CD14-positive monocyte (primary cell): ENCODE measurements at regions not wholly inside any gene's neighbourhood (a gene's known extent, or its start where the extent isn't known, plus 50 kb on each side); places are given as distances from the start of the nearest gene placed in this dataset.

Source experiments
- DNase-seq, 3 donors: peaks; one replicate each; pipeline ENCODE4 v3.0.0-alpha.2; 2011 to 2022
- H2AFZ ChIP-seq: 2 replicates; pipeline ENCODE4 v1.6.0; 2012; ENCODE audit warnings: mild to moderate bottlenecking, low read depth, low read length, inconsistent platforms; ENCODE audit not compliant: insufficient read depth, poor library complexity, severe bottlenecking
- H3K27ac ChIP-seq, 2 donors: 1 replicate in 1 of 2; 2 replicates in 1 of 2; pipeline ENCODE4 v1.5.1; 2012 to 2013; ENCODE audit warnings: low read length in 2 of 2, control low read depth in 1 of 2, inconsistent platforms in 1 of 2, low read depth in 1 of 2, mild to moderate bottlenecking in 1 of 2
- H3K27me3 ChIP-seq, 2 donors: one replicate each; pipeline versions ENCODE4 v1.6.0 to v1.6.1; 2011 to 2013; ENCODE audit warnings: low read length in 2 of 2; ENCODE audit not compliant: control insufficient read depth in 2 of 2, insufficient read depth in 2 of 2
- H3K36me3 ChIP-seq, 2 donors: replicated peaks in 1 of 2; 1 replicate in 1 of 2; 2 replicates in 1 of 2; pipeline versions ENCODE4 v1.5.1 to v1.6.1; 2012 to 2013; ENCODE audit warnings: low read length in 2 of 2, control low read depth in 1 of 2, inconsistent platforms in 1 of 2, mild to moderate bottlenecking in 1 of 2; ENCODE audit not compliant: insufficient read depth in 2 of 2, control insufficient read depth in 1 of 2
- H3K4me1 ChIP-seq, 2 donors: 1 replicate in 1 of 2; 2 replicates in 1 of 2; pipeline versions ENCODE4 v1.5.1 to v1.6.1; 2012 to 2013; ENCODE audit warnings: low read length in 2 of 2, control low read depth in 1 of 2, inconsistent platforms in 1 of 2, mild to moderate bottlenecking in 1 of 2, moderate library complexity in 1 of 2; ENCODE audit not compliant: insufficient read depth in 2 of 2, control insufficient read depth in 1 of 2
- H3K4me2 ChIP-seq: replicated peaks from 2 replicates; pipeline ENCODE3; 2012; ENCODE audit warnings: low read length, moderate library complexity, mild to moderate bottlenecking; ENCODE audit not compliant: poor library complexity, severe bottlenecking; ENCODE audit errors: extremely low read depth
- H3K4me3 ChIP-seq, 3 experiments: fragments of 200-600 bp in 1 of 3; sonication (generic) in 1 of 3; replicated peaks in 1 of 3; 1 replicate in 2 of 3; 2 replicates in 1 of 3; pipeline ENCODE4 v1.5.1; 2011 to 2013; ENCODE audit warnings: low read length in 3 of 3, mild to moderate bottlenecking in 3 of 3, control low read depth in 2 of 3, low read depth in 2 of 3, inconsistent platforms in 1 of 3, moderate library complexity in 1 of 3
- H3K79me2 ChIP-seq: 2 replicates; pipeline ENCODE4 v1.6.0; 2012; ENCODE audit warnings: mild to moderate bottlenecking, control low read depth, inconsistent platforms, low read length, moderate library complexity; ENCODE audit not compliant: insufficient read depth
- H3K9ac ChIP-seq: 2 replicates; pipeline ENCODE4 v1.6.0; 2017; ENCODE audit warnings: low read length, mild to moderate bottlenecking; ENCODE audit not compliant: insufficient read depth, poor library complexity, severe bottlenecking
- H3K9me3 ChIP-seq, 2 donors: replicated peaks in 1 of 2; 1 replicate in 1 of 2; 2 replicates in 1 of 2; pipeline versions ENCODE4 v1.5.1 to v1.6.1; 2012 to 2013; ENCODE audit warnings: low read length in 2 of 2, control low read depth in 1 of 2; ENCODE audit not compliant: control insufficient read depth in 1 of 2, insufficient read depth in 1 of 2
- H4K20me1 ChIP-seq: 2 replicates; pipeline ENCODE4 v1.6.0; 2012; ENCODE audit warnings: mild to moderate bottlenecking, low read length, control low read depth, moderate library complexity; ENCODE audit not compliant: insufficient read depth
- H3K27ac Mint-ChIP-seq, 7 donors: one replicate each; pipeline ENCODE4 v1.8.0; 2020; ENCODE audit warnings: mild to moderate bottlenecking in 7 of 7, mixed read lengths in 7 of 7, moderate library complexity in 6 of 7, inconsistent platforms in 2 of 7
- H3K27me3 Mint-ChIP-seq, 3 donors: one replicate each; pipeline ENCODE4 v1.8.0; 2021 to 2022; ENCODE audit warnings: low read depth in 3 of 3, mild to moderate bottlenecking in 3 of 3, mixed read lengths in 3 of 3, moderate library complexity in 3 of 3, inconsistent platforms in 1 of 3
- H3K36me3 Mint-ChIP-seq, 2 donors: one replicate each; pipeline ENCODE4 v1.8.0; 2020; ENCODE audit warnings: mixed read lengths in 2 of 2, inconsistent platforms in 1 of 2, mild to moderate bottlenecking in 1 of 2
- H3K4me1 Mint-ChIP-seq: one replicate; pipeline ENCODE4 v1.8.0; 2020; ENCODE audit warnings: mild to moderate bottlenecking, mixed read lengths
- H3K4me3 Mint-ChIP-seq, 2 donors: one replicate each; pipeline ENCODE4 v1.8.0; 2020; ENCODE audit warnings: mild to moderate bottlenecking in 2 of 2, mixed read lengths in 2 of 2, moderate library complexity in 1 of 2
- H3K9me3 Mint-ChIP-seq, 7 donors: one replicate each; pipeline ENCODE4 v1.8.0; 2020 to 2022; ENCODE audit warnings: mixed read lengths in 7 of 7, mild to moderate bottlenecking in 6 of 7, moderate library complexity in 6 of 7, inconsistent platforms in 2 of 7
- WGBS: methylation state at CpG from one replicate; pipeline ENCODE4 v1.1.5; 2013; ENCODE audit warnings: missing lambda C conversion rate; ENCODE audit not compliant: insufficient coverage; 5-methylcytosine and 5-hydroxymethylcytosine counted together
- intact Hi-C, 2 donors: fragments of 100-400 bp; cut with micrococcal nuclease; formaldehyde crosslinking; loops; one replicate each; pipeline versions ENCODE4 v1.15.0 to v1.15.1; 2023
- TF ChIP-seq, protein P1 (sequence below): fragments of 200-600 bp; IDR thresholded peaks from one replicate; pipeline ENCODE4 v1.8.0; 2022; ENCODE audit warnings: antibody characterized with exemption, mild to moderate bottlenecking

GRCh38 chr2:66699793-66700676 is 265.1 kb downstream of the MEIS1 start:
- H3K4me2 ChIP-seq = no peak overlapping the region
- intact Hi-C loops = no loop called here
- no peak overlapping the region for H3K4me3 ChIP-seq
- no peaks in the 10 kb centered on the region for H4K20me1 ChIP-seq
- H3K36me3 Mint-ChIP-seq = no peaks in the 10 kb centered on the region
- peaks cover 0 to 1% (median 0%) of the 10 kb centered on the region in 3 donors for H3K27me3 Mint-ChIP-seq
- no peak overlapping the region for H3K27ac ChIP-seq
- no peak for DNase-seq
- no peak overlapping the region for H2AFZ ChIP-seq
- no peak overlapping the region for H3K9ac ChIP-seq
- no peaks in the 10 kb centered on the region for H3K4me1 ChIP-seq
- no peaks in the 10 kb centered on the region for H3K27me3 ChIP-seq
- no peak overlapping the region for H3K27ac Mint-ChIP-seq
- WGBS = 94% methylated on average over 2 of the region's 7 CpGs
- TF ChIP-seq, protein P1, sequence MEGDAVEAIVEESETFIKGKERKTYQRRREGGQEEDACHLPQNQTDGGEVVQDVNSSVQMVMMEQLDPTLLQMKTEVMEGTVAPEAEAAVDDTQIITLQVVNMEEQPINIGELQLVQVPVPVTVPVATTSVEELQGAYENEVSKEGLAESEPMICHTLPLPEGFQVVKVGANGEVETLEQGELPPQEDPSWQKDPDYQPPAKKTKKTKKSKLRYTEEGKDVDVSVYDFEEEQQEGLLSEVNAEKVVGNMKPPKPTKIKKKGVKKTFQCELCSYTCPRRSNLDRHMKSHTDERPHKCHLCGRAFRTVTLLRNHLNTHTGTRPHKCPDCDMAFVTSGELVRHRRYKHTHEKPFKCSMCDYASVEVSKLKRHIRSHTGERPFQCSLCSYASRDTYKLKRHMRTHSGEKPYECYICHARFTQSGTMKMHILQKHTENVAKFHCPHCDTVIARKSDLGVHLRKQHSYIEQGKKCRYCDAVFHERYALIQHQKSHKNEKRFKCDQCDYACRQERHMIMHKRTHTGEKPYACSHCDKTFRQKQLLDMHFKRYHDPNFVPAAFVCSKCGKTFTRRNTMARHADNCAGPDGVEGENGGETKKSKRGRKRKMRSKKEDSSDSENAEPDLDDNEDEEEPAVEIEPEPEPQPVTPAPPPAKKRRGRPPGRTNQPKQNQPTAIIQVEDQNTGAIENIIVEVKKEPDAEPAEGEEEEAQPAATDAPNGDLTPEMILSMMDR = no peak
- H3K79me2 ChIP-seq = no peaks in the 10 kb centered on the region
- no peaks in the 10 kb centered on the region for H3K9me3 ChIP-seq
- H3K36me3 ChIP-seq = no peaks in the 10 kb centered on the region
- no peak overlapping the region for H3K4me3 Mint-ChIP-seq
- peaks cover 0 to 2% (median 0%) of the 10 kb centered on the region in 7 donors for H3K9me3 Mint-ChIP-seq
- no peaks in the 10 kb centered on the region for H3K4me1 Mint-ChIP-seq

DNA sequence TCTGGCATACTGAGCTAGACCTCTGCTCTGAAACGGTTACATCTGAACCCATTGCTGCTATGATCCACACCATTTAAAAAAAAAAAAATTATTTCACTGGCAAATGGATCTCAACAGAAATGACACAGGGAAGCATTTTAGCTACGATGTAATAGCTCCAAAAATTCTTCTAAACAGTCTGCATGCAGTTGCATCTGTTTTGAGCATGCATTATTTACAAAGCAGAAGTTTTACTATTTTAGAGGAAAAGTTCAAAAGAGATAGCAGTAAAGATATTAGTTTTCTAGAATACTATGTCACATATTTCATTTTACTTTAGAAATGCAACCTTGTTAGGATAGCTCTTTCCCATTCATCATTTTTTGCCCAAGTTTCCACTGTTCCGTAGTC is 265.7 kb downstream of the MEIS1 start:
- H3K27me3 ChIP-seq = no peaks in the 10 kb centered on the region
- intact Hi-C loops = no loop called here
- Mint-ChIP-seq H3K9me3 (peaks cover 0 to 2% (median 0%) of the 10 kb centered on the region in 7 donors), H3K4me1 (no peaks in the 10 kb centered on the region), H3K27me3 (peaks cover 0 to under 1% (median 0%) of the 10 kb centered on the region in 3 donors), H3K36me3 (no peaks in the 10 kb centered on the region), H3K27ac (no peak overlapping the region), H3K4me3 (no peak overlapping the region)
- H3K36me3 ChIP-seq = no peaks in the 10 kb centered on the region
- no peak overlapping the region for H3K27ac ChIP-seq
- DNase-seq = no peak
- no peaks in the 10 kb centered on the region for H3K79me2 ChIP-seq
- no CpG with 5 or more reads among the region's 3 CpGs for WGBS
- no peaks in the 10 kb centered on the region for H3K4me1 ChIP-seq
- no peak overlapping the region for H3K4me2 ChIP-seq
- TF ChIP-seq, protein P1 = no peak
- H3K9me3 ChIP-seq = no peaks in the 10 kb centered on the region
- H2AFZ ChIP-seq = no peak overlapping the region
- H3K4me3 ChIP-seq = no peak overlapping the region
- no peaks in the 10 kb centered on the region for H4K20me1 ChIP-seq
- H3K9ac ChIP-seq = no peak overlapping the region
